Activated T-helper 1 cell treated with anti-CD3 and anti-CD28 coated beads, Interleukin-12 subunit alpha, Interleukin-12 subunit beta, Interleukin-2, Interleukin-4 antibody, amounts not matched to agents 30 ng/mL and 10 ng/mL and 1 ng/mL, durations not matched to agents 14 hours and 24 hours and 36 hours (primary cell): ENCODE measurements at regions not wholly inside any gene's neighbourhood (a gene's known extent, or its start where the extent isn't known, plus 50 kb on each side); places are given as distances from the start of the nearest gene placed in this dataset.

ENCODE experiments used
- DNase-seq: peaks from one replicate; pipeline ENCODE4 v3.0.0; 2021; ENCODE audit warnings: low spot score
- H3K27ac Mint-ChIP-seq: one replicate; pipeline ENCODE4 v1.8.0; 2021; ENCODE audit warnings: mild to moderate bottlenecking, mixed read lengths
- H3K27me3 Mint-ChIP-seq: one replicate; pipeline ENCODE4 v1.8.0; 2022; ENCODE audit warnings: mild to moderate bottlenecking, moderate library complexity, mixed read lengths; ENCODE audit not compliant: insufficient read depth
- H3K36me3 Mint-ChIP-seq: one replicate; pipeline ENCODE4 v1.8.0; 2021; ENCODE audit warnings: low read depth, mixed read lengths
- H3K4me1 Mint-ChIP-seq: one replicate; pipeline ENCODE4 v1.8.0; 2021; ENCODE audit warnings: low read depth, mixed read lengths
- H3K4me3 Mint-ChIP-seq: one replicate; pipeline ENCODE4 v1.8.0; 2021; ENCODE audit warnings: mild to moderate bottlenecking, moderate library complexity, mixed read lengths
- H3K9me3 Mint-ChIP-seq: one replicate; pipeline ENCODE4 v1.8.0; 2021; ENCODE audit warnings: mixed read lengths
- intact Hi-C: fragments of 100-400 bp; cut with micrococcal nuclease; formaldehyde crosslinking; loops from one replicate; pipeline ENCODE4 v1.15.1; 2024

DNA sequence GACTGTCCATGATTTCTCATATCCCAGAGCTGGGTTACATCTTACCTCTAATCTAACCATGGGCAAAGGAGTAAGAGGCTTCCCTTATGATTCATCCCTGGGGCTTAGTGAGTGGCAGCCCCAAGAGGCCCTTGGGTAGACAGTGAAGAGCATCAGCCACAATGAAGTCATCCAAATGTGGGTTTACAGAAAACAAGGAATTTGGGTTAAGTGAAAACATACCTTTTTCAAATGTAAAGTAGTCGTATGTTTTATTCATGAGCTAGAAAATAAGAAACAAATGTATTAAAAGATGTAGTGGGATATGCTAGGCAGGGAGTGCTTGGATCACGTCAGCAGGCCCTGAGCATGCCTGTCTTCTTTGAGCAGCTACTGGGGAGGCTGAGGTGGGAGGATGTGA lies 54.0 kb upstream of the ELK3 start:
- H3K9me3 Mint-ChIP-seq, result no peaks in the 10 kb centered on the region
- no peak overlapping the region for H3K4me3 Mint-ChIP-seq
- DNase-seq, result no peak
- H3K27ac Mint-ChIP-seq, result no peak overlapping the region
- H3K36me3 Mint-ChIP-seq, result no peaks in the 10 kb centered on the region
- intact Hi-C loops, result no loop called here
- peaks cover 44% of the 10 kb centered on the region for H3K4me1 Mint-ChIP-seq
- H3K27me3 Mint-ChIP-seq, result no peaks in the 10 kb centered on the region

DNA sequence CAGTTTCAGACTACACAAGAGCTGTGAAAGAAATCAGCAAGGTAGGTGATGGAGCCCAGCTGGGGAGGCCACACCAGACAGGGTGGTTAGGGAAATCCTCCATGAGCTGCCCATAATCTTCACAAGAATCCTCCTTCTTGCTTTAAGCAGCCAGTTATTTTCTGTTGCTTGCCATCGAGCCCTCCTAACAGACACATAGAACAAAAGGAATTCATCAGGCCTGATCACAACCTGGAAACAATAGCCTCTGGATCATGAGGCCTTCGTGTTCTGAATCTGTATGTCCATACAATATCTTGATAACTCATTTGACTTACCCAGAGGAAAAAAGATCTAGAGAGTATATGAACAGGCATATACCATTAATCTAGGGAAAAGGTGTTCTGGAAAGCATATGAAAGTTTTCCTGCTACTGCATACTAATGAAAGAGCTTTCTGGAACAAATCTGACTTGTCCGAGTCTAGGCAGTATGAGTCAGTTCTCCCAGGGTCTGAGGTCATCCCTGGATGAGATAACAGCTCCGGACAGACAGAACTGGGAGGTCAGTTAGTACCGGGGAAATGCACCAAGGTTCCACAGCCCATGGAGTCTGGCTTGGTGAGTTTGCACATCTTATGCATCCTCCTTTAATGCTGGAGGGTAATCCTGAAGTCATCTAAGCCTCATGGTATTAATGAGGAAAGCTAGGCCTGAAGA lies 52.8 kb upstream of the ELK3 start:
- intact Hi-C loops, result no loop called here
- Mint-ChIP-seq H3K9me3 (no peaks in the 10 kb centered on the region), H3K27ac (no peak overlapping the region), H3K4me3 (no peak overlapping the region), H3K4me1 (peaks cover 37% of the 10 kb centered on the region), H3K36me3 (no peaks in the 10 kb centered on the region), H3K27me3 (peaks cover 3% of the 10 kb centered on the region)
- no peak for DNase-seq

DNA sequence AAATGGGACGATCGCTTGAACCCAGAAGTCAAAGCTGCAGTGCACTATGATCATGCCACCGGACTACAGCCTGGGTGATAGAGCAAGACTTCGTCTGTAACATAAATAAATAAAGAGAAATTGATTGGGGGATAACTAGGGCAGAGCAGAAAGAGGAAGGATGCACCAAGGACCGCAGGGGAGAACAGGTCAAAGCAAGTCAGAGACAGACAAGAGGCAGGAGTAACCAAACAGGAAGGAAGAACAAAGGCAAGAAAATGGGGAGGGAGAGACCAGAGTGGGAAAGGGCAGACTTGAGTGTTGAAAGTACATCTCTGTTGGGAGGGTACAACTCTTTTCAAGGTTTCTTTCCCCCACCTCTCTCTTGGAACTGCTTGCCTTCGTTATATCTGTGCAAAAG lies 50.8 kb upstream of the ELK3 start:
- no peak overlapping the region for H3K4me3 Mint-ChIP-seq
- peaks cover 28% of the 10 kb centered on the region for H3K4me1 Mint-ChIP-seq
- H3K9me3 Mint-ChIP-seq, result no peaks in the 10 kb centered on the region
- DNase-seq, result no peak
- H3K36me3 Mint-ChIP-seq, result no peaks in the 10 kb centered on the region
- no peak overlapping the region for H3K27ac Mint-ChIP-seq
- intact Hi-C loops, result no loop called here
- peaks cover 3% of the 10 kb centered on the region for H3K27me3 Mint-ChIP-seq

DNA sequence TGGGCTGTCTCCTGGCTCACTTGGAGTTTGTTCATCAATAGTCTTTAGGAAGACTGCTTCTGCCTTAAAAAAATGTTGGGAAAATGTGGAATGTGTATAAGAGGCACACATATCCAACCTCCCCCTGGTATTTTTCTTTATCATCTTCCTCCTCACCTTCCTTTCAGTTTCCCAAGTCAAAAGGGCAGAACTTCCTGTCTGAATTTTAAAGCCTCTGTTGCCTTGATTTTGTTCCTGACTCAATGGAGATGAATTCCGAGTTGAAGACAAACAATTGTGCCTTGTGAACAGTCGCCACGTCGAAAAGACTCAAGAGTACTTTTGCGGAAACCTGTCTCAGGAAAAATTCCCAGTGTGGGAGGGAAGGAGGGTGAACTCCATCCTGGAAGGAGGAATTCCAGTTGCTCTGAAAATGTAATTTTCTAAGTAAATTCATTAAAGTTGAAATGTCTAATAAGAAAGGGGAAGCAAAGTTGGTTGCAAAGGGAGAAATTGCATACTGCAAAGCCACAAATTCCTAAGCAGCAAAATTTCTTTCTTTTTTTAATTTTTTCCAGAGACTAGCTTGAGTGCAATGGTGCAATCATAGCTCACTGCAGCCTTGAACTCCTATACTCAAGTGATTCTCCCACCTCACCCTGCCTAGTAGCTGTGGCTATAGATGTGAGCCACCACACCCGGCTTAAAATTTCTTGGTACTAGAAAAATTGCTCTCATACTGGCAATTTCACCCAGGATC lies 50.2 kb upstream of the ELK3 start:
- intact Hi-C loops, result no loop called here
- DNase-seq, result no peak
- Mint-ChIP-seq H3K9me3 (no peaks in the 10 kb centered on the region), H3K36me3 (no peaks in the 10 kb centered on the region), H3K27ac (no peak overlapping the region), H3K4me1 (peaks cover 28% of the 10 kb centered on the region), H3K27me3 (peaks cover 3% of the 10 kb centered on the region), H3K4me3 (no peak overlapping the region)
